ENCODE measurements at regions not wholly inside any gene's neighbourhood (a gene's known extent, or its start where the extent isn't known, plus 50 kb on each side); places are given as distances from the start of the nearest gene placed in this dataset.

- TF ChIP-seq CTCF (IDR thresholded peaks at IDR 0.05; ENCODE audit: low read depth, low read length, missing input control) (no peak), HNF4A (conservative IDR thresholded peaks at IDR 0.05) (no peak), ATF3 (IDR thresholded peaks at IDR 0.05) (no peak), JUND (IDR thresholded peaks at IDR 0.05) (no peak), EGR1 (IDR thresholded peaks at IDR 0.05; ENCODE audit: low read depth in 2 of 2) (no peak), RAD21 (IDR thresholded peaks at IDR 0.05) (no peak), TAF1 (conservative IDR thresholded peaks at IDR 0.05) (no peak), ZBTB33 (IDR thresholded peaks at IDR 0.05) (no peak)
Measured at GRCh38 chr13:46479691-46480090, 73.3 kb upstream of the LRCH1 start.
